ENCODE measurements at regions not wholly inside any gene's neighbourhood (a gene's known extent, or its start where the extent isn't known, plus 50 kb on each side); places are given as distances from the start of the nearest gene placed in this dataset.

GRCh38 chr2:128441341-128442052 lies 122.8 kb upstream of the HS6ST1 start:
- Histone ChIP-seq H3K4me1 (ENCODE audit: control insufficient read depth, extremely low read depth, insufficient read depth, low read length) (peaks cover 3% of the 10 kb centered on the region), H2AFZ (ENCODE audit: low read length) (no peak overlapping the region), H4K20me1 (ENCODE audit: control insufficient read depth, extremely low read depth, insufficient read depth, low read length) (no peaks in the 10 kb centered on the region), H3K27ac (ENCODE audit: insufficient read depth, low read length) (no peak overlapping the region), H3K36me3 (ENCODE audit: control insufficient read depth, insufficient read depth, low read length) (no peaks in the 10 kb centered on the region), H3K9ac (ENCODE audit: insufficient read depth, low read length) (no peak overlapping the region), H3K4me2 (ENCODE audit: extremely low read depth, insufficient read depth, low read length) (no peak overlapping the region), H3K4me3 (replicated peaks in 1 of 4; ENCODE audit: control extremely low read depth in 1 of 4, insufficient read depth in 1 of 4, low read depth in 3 of 4, low read length in 4 of 4) (no peak overlapping the region), H3K27me3 (ENCODE audit: control insufficient read depth, insufficient read depth, low read length) (no peaks in the 10 kb centered on the region), H3K9me3 (ENCODE audit: control insufficient read depth, insufficient read depth, low read depth, low read length) (no peaks in the 10 kb centered on the region), H3K79me2 (ENCODE audit: control insufficient read depth, insufficient read depth, low read length) (no peaks in the 10 kb centered on the region)
- TF ChIP-seq EZH2 (IDR thresholded peaks at IDR 0.05; ENCODE audit: low read length, missing control alignments): no peak
- TF ChIP-seq, protein P1, sequence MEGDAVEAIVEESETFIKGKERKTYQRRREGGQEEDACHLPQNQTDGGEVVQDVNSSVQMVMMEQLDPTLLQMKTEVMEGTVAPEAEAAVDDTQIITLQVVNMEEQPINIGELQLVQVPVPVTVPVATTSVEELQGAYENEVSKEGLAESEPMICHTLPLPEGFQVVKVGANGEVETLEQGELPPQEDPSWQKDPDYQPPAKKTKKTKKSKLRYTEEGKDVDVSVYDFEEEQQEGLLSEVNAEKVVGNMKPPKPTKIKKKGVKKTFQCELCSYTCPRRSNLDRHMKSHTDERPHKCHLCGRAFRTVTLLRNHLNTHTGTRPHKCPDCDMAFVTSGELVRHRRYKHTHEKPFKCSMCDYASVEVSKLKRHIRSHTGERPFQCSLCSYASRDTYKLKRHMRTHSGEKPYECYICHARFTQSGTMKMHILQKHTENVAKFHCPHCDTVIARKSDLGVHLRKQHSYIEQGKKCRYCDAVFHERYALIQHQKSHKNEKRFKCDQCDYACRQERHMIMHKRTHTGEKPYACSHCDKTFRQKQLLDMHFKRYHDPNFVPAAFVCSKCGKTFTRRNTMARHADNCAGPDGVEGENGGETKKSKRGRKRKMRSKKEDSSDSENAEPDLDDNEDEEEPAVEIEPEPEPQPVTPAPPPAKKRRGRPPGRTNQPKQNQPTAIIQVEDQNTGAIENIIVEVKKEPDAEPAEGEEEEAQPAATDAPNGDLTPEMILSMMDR (conservative IDR thresholded peaks at IDR 0.05 in 1 of 2, IDR thresholded peaks at IDR 0.05 in 1 of 2; ENCODE audit: low read depth in 1 of 2, low read length in 2 of 2): no peak
- no peak for DNase-seq (ENCODE audit: low read depth in 2 of 2)

- Histone ChIP-seq H3K9me3 (ENCODE audit: control insufficient read depth, insufficient read depth, low read depth, low read length) (no peaks in the 10 kb centered on the region), H2AFZ (ENCODE audit: low read length) (no peak overlapping the region), H3K27ac (ENCODE audit: insufficient read depth, low read length) (no peak overlapping the region), H3K36me3 (ENCODE audit: control insufficient read depth, insufficient read depth, low read length) (no peaks in the 10 kb centered on the region), H3K4me2 (ENCODE audit: extremely low read depth, insufficient read depth, low read length) (no peak overlapping the region), H3K27me3 (ENCODE audit: control insufficient read depth, insufficient read depth, low read length) (no peaks in the 10 kb centered on the region), H3K9ac (ENCODE audit: insufficient read depth, low read length) (no peak overlapping the region), H4K20me1 (ENCODE audit: control insufficient read depth, extremely low read depth, insufficient read depth, low read length) (no peaks in the 10 kb centered on the region), H3K4me1 (ENCODE audit: control insufficient read depth, extremely low read depth, insufficient read depth, low read length) (peaks cover 3% of the 10 kb centered on the region), H3K79me2 (ENCODE audit: control insufficient read depth, insufficient read depth, low read length) (no peaks in the 10 kb centered on the region), H3K4me3 (replicated peaks in 1 of 4; ENCODE audit: control extremely low read depth in 1 of 4, insufficient read depth in 1 of 4, low read depth in 3 of 4, low read length in 4 of 4) (no peak overlapping the region)
- TF ChIP-seq, protein P1 (conservative IDR thresholded peaks at IDR 0.05 in 1 of 2, IDR thresholded peaks at IDR 0.05 in 1 of 2; ENCODE audit: low read depth in 1 of 2, low read length in 2 of 2): no peak
- TF ChIP-seq EZH2 (IDR thresholded peaks at IDR 0.05; ENCODE audit: low read length, missing control alignments): no peak
- DNase-seq (ENCODE audit: low read depth in 2 of 2): peak in 1 of 2 donors; percentile 50
Observed at GRCh38 chr2:128442053-128442751, 123.5 kb upstream of the HS6ST1 start.

GRCh38 chr2:128442891-128443302 lies 124.2 kb upstream of the HS6ST1 start:
- H2AFZ ChIP-seq (ENCODE audit: low read length): no peak overlapping the region

More at GRCh38 chr2:128442891-128443302, 124.2 kb upstream of the HS6ST1 start:
- Histone ChIP-seq H3K79me2 (ENCODE audit: control insufficient read depth, insufficient read depth, low read length) (no peaks in the 10 kb centered on the region), H3K9ac (ENCODE audit: insufficient read depth, low read length) (no peak overlapping the region), H3K9me3 (ENCODE audit: control insufficient read depth, insufficient read depth, low read depth, low read length) (no peaks in the 10 kb centered on the region), H4K20me1 (ENCODE audit: control insufficient read depth, extremely low read depth, insufficient read depth, low read length) (no peaks in the 10 kb centered on the region), H3K4me1 (ENCODE audit: control insufficient read depth, extremely low read depth, insufficient read depth, low read length) (peaks cover 3% of the 10 kb centered on the region), H3K4me2 (ENCODE audit: extremely low read depth, insufficient read depth, low read length) (no peak overlapping the region), H3K36me3 (ENCODE audit: control insufficient read depth, insufficient read depth, low read length) (no peaks in the 10 kb centered on the region), H3K4me3 (replicated peaks in 1 of 4; ENCODE audit: control extremely low read depth in 1 of 4, insufficient read depth in 1 of 4, low read depth in 3 of 4, low read length in 4 of 4) (no peak overlapping the region), H3K27me3 (ENCODE audit: control insufficient read depth, insufficient read depth, low read length) (no peaks in the 10 kb centered on the region), H3K27ac (ENCODE audit: insufficient read depth, low read length) (no peak overlapping the region)
- TF ChIP-seq, protein P1 (conservative IDR thresholded peaks at IDR 0.05 in 1 of 2, IDR thresholded peaks at IDR 0.05 in 1 of 2; ENCODE audit: low read depth in 1 of 2, low read length in 2 of 2): no peak
- no peak for TF ChIP-seq EZH2 (IDR thresholded peaks at IDR 0.05; ENCODE audit: low read length, missing control alignments)
- DNase-seq (ENCODE audit: low read depth in 2 of 2): no peak
